Superior temporal gyrus (tissue), 1 donor: ENCODE measurements at regions not wholly inside any gene's neighbourhood (a gene's known extent, or its start where the extent isn't known, plus 50 kb on each side); places are given as distances from the start of the nearest gene placed in this dataset.
"Not testable (repeated sequence)": the region's sequence is repeated elsewhere in the genome, so short reads cannot be mapped to it uniquely, and the experiment has no call there.

ENCODE experiments used
- DNase-seq: peaks from one replicate; pipeline ENCODE4 v3.0.0-alpha.2; 2016; ENCODE audit errors: extremely low spot score

DNA sequence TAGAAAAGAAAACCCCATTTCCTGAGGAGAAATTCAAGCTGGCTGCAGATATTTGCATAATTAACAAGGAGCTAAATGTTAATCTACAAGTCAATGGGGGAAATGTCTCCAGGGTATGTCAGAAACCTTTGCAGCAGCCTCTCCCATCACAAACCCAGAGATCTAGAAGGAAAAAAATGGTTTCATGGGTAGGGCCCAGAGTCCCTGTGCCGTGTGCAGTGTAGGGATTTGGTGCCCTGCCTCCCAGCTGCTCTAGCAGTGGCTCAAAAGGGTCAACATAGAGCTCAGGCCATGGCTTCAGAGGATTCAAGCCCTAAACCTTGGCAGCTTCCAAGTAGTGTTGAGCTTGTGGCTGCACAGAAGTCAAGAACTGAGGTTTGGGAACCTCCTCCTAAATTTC, 290.2 kb upstream of the TMEFF2 start:
- no peak for DNase-seq

- no peak for DNase-seq
Measured at GRCh38 chr2:192480984-192481383, 286.3 kb upstream of the TMEFF2 start.

- no peak for DNase-seq
Measured at GRCh38 chr2:192473331-192473730, 278.6 kb upstream of the TMEFF2 start.

- no peak for DNase-seq
Measured at GRCh38 chr2:192471982-192472381, 277.2 kb upstream of the TMEFF2 start.

- DNase-seq = no peak
Measured at GRCh38 chr2:192469612-192470011, 274.9 kb upstream of the TMEFF2 start.

DNA sequence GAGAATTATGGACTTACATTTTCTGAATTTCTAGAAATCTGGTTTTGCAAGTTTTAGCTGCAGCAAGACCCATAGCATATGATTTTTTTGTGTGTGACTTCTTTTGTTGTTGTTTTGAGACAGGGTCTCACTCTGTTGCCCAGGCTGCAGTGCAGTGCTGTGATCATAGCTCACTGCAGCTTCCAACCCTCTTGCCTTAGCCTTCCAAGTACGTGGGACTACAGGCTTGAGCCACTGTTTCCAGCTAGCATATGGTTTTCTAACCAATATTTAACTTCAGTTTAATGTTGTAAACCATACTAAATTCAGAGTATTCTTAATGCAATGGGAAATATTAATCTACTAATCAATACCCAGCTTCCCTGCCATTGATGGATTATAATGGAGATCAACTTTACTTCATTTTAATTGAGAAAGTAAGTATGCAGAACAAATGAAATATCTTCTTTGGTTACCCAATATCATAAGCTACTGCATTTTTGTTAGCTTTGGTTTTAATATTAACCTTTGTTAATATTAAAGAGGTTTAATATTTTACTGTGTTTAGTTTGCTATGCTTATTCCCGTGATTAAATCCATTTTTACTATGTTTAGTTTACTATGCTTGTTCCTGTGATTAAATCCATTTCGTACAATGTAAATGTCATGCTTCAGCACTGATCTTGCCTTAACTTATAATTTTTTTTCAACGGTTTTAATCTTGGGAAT, 273.4 kb upstream of the TMEFF2 start:
- no peak for DNase-seq

- DNase-seq = no peak
Measured at GRCh38 chr2:192465141-192465540, 270.4 kb upstream of the TMEFF2 start.

- no peak for DNase-seq
Measured at GRCh38 chr2:192459422-192459821, 264.7 kb upstream of the TMEFF2 start.

DNA sequence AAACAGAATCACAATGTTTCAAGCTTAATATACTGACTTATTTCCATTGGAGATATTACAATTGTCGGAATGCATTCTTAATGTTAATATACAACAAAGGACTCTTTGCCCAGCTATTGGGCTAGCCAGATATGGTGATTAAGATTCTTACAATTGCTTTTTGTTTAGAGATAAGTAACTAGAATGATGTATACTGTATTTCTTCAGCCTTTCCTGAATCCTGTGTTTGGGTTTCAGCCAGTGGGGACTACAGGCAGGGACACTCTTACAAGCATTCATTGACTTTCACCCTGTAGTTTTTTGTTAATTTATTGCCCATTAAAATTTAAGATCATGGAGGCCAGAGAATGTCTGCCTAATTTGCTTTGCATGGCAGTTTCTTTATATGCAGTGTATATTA, 254.1 kb upstream of the TMEFF2 start:
- no peak for DNase-seq

DNA sequence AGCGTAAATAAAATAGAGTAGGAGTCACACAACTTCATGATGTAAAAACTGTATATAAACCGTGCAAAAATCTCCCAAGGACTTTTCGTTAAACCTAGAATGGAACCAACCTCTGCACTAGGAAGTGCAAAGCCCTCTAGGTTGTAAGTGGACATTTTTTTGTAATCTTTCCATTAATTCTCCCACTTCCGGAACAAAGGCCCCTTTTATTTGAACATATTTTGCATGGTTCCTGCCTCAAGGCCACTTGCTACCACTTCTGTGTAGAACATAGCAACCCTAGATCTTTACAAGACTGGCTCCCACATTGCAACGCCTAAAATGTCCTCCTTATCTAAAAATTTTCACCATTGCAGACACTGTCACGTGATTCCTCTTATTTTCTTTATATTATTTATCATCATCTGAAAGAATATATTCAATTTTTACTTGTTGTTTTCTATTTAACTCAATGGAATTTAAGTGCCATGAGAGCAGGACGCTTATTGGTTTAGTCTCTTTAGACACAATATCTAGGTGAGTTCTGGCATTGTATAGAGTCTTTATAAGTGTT, 249.6 kb upstream of the TMEFF2 start:
- no peak for DNase-seq

GRCh38 chr2:192443831-192444230, 249.1 kb upstream of the TMEFF2 start:
- no peak for DNase-seq

DNA sequence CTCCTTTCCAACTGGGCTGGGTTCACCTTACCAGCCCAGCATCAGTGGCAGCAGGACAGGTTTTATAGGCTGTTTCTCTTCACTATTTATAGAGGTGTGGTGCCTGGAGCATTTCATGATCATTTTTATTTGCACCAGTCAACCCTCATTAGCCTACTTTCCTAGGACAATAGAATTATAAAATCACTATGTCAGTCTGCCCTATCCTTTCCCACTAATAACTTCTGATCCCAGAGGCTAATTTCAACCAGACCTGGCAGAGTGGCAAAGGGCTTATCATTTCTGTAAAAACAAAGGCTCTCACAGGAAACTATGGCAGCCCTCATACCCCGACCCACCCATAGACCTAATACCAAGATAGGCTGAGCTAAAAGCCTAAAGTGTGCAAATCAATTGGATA, 243.5 kb upstream of the TMEFF2 start:
- no peak for DNase-seq

GRCh38 chr2:192437653-192438052, 242.9 kb upstream of the TMEFF2 start:
- DNase-seq = no peak

DNA sequence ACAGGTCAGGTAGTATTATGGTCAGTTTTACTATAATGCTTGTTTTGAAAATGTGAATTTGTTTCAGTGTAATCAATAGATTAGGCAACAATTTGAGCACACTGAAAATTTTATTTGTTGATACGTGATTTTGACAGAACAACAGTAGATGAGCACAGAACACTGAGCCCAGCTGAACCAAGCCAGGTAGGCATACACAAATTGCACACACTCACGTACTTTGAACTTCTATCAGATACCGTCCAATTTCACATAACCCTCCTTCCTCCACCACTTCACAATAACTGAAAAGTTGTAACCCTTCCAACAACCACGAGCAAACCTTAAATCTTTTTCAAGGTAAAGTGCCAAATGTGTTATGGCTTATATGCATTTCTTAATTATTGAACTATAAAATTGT, 229.5 kb upstream of the TMEFF2 start:
- DNase-seq = no peak

DNA sequence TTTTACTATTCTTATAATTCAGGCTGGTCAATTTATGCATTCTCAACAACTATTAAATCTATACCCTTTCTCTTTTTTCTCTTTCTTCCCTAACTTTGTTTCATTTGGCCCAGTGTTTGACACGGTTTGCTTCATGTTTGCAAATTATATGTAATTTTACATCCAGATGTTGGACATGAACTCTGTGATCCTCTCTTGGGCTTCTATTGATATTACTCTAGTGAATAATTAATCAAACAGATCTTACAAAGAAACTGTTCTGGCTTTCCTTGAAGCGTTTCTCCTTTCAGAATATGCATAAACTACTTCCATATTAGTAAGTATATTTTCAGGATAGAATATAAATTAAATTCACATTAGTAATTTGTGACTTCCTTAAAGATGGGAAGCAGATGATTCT, 225.1 kb upstream of the TMEFF2 start:
- DNase-seq = no peak

- DNase-seq = no peak
Measured at GRCh38 chr2:192416060-192416459, 221.3 kb upstream of the TMEFF2 start.

GRCh38 chr2:192414794-192415193, 220.1 kb upstream of the TMEFF2 start:
- DNase-seq = no peak

DNA sequence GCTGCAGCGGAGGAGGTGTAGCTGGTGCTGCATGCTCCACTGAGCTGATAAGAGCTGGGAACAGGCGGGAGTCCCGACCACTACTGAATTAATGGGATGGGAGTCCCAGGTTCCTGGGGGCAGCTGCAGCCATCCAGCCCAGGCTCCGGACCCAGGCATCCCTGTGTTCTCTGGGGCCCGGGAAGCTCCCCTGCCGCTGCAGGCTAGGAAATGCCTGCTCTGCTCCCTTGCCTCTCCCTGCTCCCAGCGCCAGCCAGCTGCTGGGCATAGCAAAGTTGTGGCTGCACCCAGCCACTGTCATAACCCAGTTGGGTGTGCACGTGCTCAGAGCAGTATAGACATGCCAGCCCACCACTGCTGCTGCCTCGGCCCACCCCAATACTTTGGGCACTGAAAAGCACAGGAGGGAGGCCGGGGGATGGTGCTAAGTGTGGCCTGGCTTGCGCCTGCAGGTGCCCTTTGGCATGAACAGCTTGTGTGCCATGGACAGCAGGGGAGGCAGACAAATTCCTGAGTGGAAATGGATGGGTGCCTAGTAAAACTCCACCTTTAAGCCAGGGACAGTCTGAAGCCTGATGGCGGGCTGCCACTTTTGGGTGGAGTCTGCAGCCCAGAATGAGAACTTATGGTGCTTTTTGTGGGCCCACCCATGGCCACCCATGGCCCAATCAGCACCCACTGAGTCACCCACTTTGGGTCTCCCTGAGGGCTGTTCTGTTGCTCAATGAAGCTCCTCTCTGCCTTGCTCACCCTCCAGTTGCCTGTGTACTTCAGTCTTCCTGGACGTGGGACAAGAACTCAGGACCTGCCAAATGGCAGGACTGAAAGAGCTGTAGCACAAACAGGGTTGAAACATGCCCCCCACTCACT, 219.3 kb upstream of the TMEFF2 start:
- DNase-seq = no peak

DNA sequence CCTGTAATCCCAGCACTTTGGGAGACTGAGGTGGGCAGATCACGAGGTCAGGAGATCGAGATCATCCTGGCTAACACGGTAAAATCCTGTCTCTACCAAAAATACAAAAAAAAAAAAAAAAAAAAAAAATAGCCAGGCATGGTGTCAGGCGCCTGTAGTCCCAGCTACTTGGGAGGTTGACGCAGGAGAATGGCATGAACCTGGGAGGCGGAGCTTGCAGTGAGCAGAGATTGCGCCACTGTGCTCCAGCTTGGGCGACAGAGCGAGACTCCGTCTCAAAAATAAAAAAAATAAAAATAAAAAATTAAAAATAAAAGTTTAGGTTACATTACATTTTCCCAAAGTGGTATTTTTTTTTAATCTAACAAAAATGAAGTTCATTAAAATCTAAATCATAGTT, 218.1 kb upstream of the TMEFF2 start:
- not testable (repeated sequence) for DNase-seq

- DNase-seq = no peak
Measured at GRCh38 chr2:192412394-192412793, 217.7 kb upstream of the TMEFF2 start.

- no peak for DNase-seq
Measured at GRCh38 chr2:192411755-192412154, 217.0 kb upstream of the TMEFF2 start.

GRCh38 chr2:192410319-192410718, 215.6 kb upstream of the TMEFF2 start:
- DNase-seq = no peak

DNA sequence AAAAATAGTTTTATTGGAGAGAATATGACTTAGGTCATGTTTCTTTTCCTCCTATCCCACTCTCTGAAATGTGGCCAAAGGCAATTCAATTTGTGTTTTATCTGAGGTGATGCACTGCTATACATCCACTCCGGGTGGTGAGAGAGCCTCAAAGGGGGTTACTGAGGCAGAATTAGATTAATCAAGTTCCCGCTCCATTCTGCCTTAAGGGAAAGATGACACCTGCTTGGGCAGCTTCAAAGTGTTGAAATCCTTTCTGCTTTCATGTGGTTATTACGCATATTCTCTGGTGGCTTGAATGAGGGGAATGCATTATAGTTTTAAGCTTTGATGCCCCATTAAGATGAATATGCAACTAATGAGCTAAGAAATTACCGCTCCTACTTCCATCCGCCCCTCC, 213.0 kb upstream of the TMEFF2 start:
- DNase-seq = no peak
